ENCODE measurements at regions not wholly inside any gene's neighbourhood (a gene's known extent, or its start where the extent isn't known, plus 50 kb on each side); places are given as distances from the start of the nearest gene placed in this dataset.

GRCh38 chr2:12507295-12507694 lies 209.4 kb upstream of the TRIB2 start:
- POLR2A ChIA-PET = no interaction called here
- peaks cover 0 to 11% of the 10 kb centered on the region in 2 experiments; a peak in 3 of 4 replicates for H3K4me1 ChIP-seq (ENCODE audit: control insufficient read depth in 1 of 2, insufficient read depth in 2 of 2, low read length in 2 of 2)

GRCh38 chr2:12510070-12510469 lies 206.7 kb upstream of the TRIB2 start:
- H2AFZ ChIP-seq (ENCODE audit: low read depth, low read length, poor library complexity, severe bottlenecking) = no peak overlapping the region
- BruUV-seq (replicated peaks) = no TSS peak
- H3K9ac ChIP-seq (ENCODE audit: low read length) = no peak overlapping the region
- ChIA-PET RAD21 (ENCODE audit: low non-redundant PET in 1 of 2, low total read pairs in 2 of 2, uncharacterized antibody in 2 of 2, unreplicated experiment in 2 of 2) (no interaction called here), POLR2A (no interaction called here), CTCF (no interaction called here)
- H3K4me3 ChIP-seq (replicated peaks in 1 of 2; ENCODE audit: low read depth in 1 of 2, low read length in 2 of 2) = no peak overlapping the region
- no peaks in the 10 kb centered on the region for H3K27me3 ChIP-seq (ENCODE audit: insufficient read depth, low read length)
- no peaks in the 10 kb centered on the region for H3K79me2 ChIP-seq (ENCODE audit: insufficient read depth, low read length)
- no peak overlapping the region for H3K4me2 ChIP-seq (ENCODE audit: low read length)
- H3K36me3 ChIP-seq (ENCODE audit: control insufficient read depth in 1 of 2, insufficient read depth in 2 of 2, low read length in 2 of 2) = no peaks in the 10 kb centered on the region
- no peaks in the 10 kb centered on the region for H3K9me2 ChIP-seq (ENCODE audit: insufficient read depth)
- no peak for ATAC-seq
- intact Hi-C loops (cut with micrococcal nuclease) = no loop called here
- DNase-seq (ENCODE audit: low read depth, low spot score) = no peak
- H3K4me1 ChIP-seq (ENCODE audit: control insufficient read depth in 1 of 2, insufficient read depth in 2 of 2, low read length in 2 of 2) = no peaks in the 10 kb centered on the region
- H3K9me3 ChIP-seq (ENCODE audit: control insufficient read depth in 1 of 2, insufficient read depth in 1 of 2, low read depth in 1 of 2, low read length in 2 of 2) = no peaks in the 10 kb centered on the region
- no peaks in the 10 kb centered on the region for H4K20me1 ChIP-seq (ENCODE audit: insufficient read depth)
- no peak overlapping the region for H3K27ac ChIP-seq (ENCODE audit: low read depth, low read length)
- TF ChIP-seq POLR2AphosphoS5 (IDR thresholded peaks at IDR 0.05; ENCODE audit: low read depth, low read length) = no peak
- TF ChIP-seq POLR2A (IDR thresholded peaks at IDR 0.05; ENCODE audit: borderline replicate concordance, extremely low read depth, insufficient read depth, insufficient read length) = no peak
- TF ChIP-seq YY1 (IDR thresholded peaks at IDR 0.05; ENCODE audit: extremely low read depth, insufficient replicate concordance, low read depth, low read length) = no peak
- TF ChIP-seq SP1 (IDR thresholded peaks at IDR 0.05; ENCODE audit: low read depth) = no peak
- TF ChIP-seq FOSL1 (IDR thresholded peaks at IDR 0.05; ENCODE audit: low read depth) = no peak
- TF ChIP-seq SRF (IDR thresholded peaks at IDR 0.05; ENCODE audit: low read depth) = no peak
- TF ChIP-seq MAX (IDR thresholded peaks at IDR 0.05) = no peak
- TF ChIP-seq SIN3A (IDR thresholded peaks at IDR 0.05; ENCODE audit: low read depth) = no peak
- TF ChIP-seq JUND (IDR thresholded peaks at IDR 0.05) = no peak
- TF ChIP-seq REST (IDR thresholded peaks at IDR 0.05; ENCODE audit: low read depth) = no peak
- no peak for TF ChIP-seq TCF7L2 (IDR thresholded peaks at IDR 0.05; ENCODE audit: borderline replicate concordance, extremely low read depth, insufficient read depth, insufficient read length)
- TF ChIP-seq EZH2phosphoT487 (IDR thresholded peaks at IDR 0.05; ENCODE audit: borderline replicate concordance) = no peak
- no peak for TF ChIP-seq CBX3 (IDR thresholded peaks at IDR 0.05; ENCODE audit: low read depth)
- no peak for TF ChIP-seq CEBPB (IDR thresholded peaks at IDR 0.05; ENCODE audit: low read depth)
- TF ChIP-seq ZFX (IDR thresholded peaks at IDR 0.05) = no peak
- TF ChIP-seq ELF1 (IDR thresholded peaks at IDR 0.05; ENCODE audit: borderline replicate concordance, low read depth) = no peak

More at GRCh38 chr2:12507295-12507694, 209.4 kb upstream of the TRIB2 start:
- H2AFZ ChIP-seq (ENCODE audit: low read depth, low read length, poor library complexity, severe bottlenecking) = no peak overlapping the region
- ATAC-seq = no peak
- no TSS peak for BruUV-seq (replicated peaks)
- RAD21 ChIA-PET (ENCODE audit: low non-redundant PET in 1 of 2, low total read pairs in 2 of 2, uncharacterized antibody in 2 of 2, unreplicated experiment in 2 of 2) = no interaction called here
- no peaks in the 10 kb centered on the region for H4K20me1 ChIP-seq (ENCODE audit: insufficient read depth)
- H3K36me3 ChIP-seq (ENCODE audit: control insufficient read depth in 1 of 2, insufficient read depth in 2 of 2, low read length in 2 of 2) = no peaks in the 10 kb centered on the region
- H3K9me3 ChIP-seq (ENCODE audit: control insufficient read depth in 1 of 2, insufficient read depth in 1 of 2, low read depth in 1 of 2, low read length in 2 of 2) = no peaks in the 10 kb centered on the region
- TF ChIP-seq EZH2phosphoT487 (IDR thresholded peaks at IDR 0.05; ENCODE audit: borderline replicate concordance) (no peak), TCF7L2 (IDR thresholded peaks at IDR 0.05; ENCODE audit: borderline replicate concordance, extremely low read depth, insufficient read depth, insufficient read length) (peak; percentile 52), CEBPB (IDR thresholded peaks at IDR 0.05; ENCODE audit: low read depth) (peak; percentile 70; the same call in 1 of the 2 replicates), ATF3 (IDR thresholded peaks at IDR 0.05) (no peak)
- H3K27me3 ChIP-seq (ENCODE audit: insufficient read depth, low read length) = no peaks in the 10 kb centered on the region
- intact Hi-C loops (cut with micrococcal nuclease) = no loop called here
- no peaks in the 10 kb centered on the region for H3K9me2 ChIP-seq (ENCODE audit: insufficient read depth)
- no peak for DNase-seq (ENCODE audit: low read depth, low spot score)
- no peak overlapping the region for H3K4me3 ChIP-seq (replicated peaks in 1 of 2; ENCODE audit: low read depth in 1 of 2, low read length in 2 of 2)
- no peak overlapping the region for H3K9ac ChIP-seq (ENCODE audit: low read length)
- CTCF ChIA-PET = no interaction called here
- H3K4me2 ChIP-seq (ENCODE audit: low read length) = no peak overlapping the region
- no peaks in the 10 kb centered on the region for H3K79me2 ChIP-seq (ENCODE audit: insufficient read depth, low read length)
- H3K27ac ChIP-seq (ENCODE audit: low read depth, low read length) = no peak overlapping the region
